ENCODE measurements at regions not wholly inside any gene's neighbourhood (a gene's known extent, or its start where the extent isn't known, plus 50 kb on each side); places are given as distances from the start of the nearest gene placed in this dataset.

DNA sequence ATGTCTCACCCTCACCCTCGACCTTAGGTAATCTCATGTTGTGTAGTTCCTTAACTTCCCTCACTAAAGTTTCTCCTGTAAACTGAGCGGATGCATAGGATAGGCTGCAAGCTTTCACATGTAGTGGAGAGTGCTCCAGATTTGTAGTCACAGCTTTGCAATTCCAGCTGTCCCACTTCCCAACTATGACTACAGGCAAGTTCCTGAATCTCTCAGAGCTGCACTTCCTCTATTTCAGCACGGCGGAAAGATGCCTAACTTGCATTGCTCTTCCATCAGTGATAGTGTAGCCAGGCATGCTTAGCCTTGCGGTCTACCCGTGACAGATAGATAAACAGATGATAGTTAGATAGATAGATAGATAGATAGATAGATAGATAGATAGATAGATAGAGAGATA is 183.1 kb upstream of the CCDC68 start:
- no peak overlapping the region for H3K4me3 ChIP-seq (ENCODE audit: low read depth, low read length)
- no peak overlapping the region for H3K27ac ChIP-seq (ENCODE audit: extremely low read depth, low read depth, low read length)
- H3K4me1 ChIP-seq (ENCODE audit: control insufficient read depth, insufficient read depth, low read length), result no peaks in the 10 kb centered on the region
- no peaks in the 10 kb centered on the region for H3K36me3 ChIP-seq (ENCODE audit: control insufficient read depth in 2 of 2, insufficient read depth in 1 of 2, low read length in 2 of 2)
- H3K9me3 ChIP-seq (ENCODE audit: control insufficient read depth, insufficient read depth, low read depth, low read length), result no peaks in the 10 kb centered on the region
- POLR2A ChIA-PET, result no interaction called here
- CTCF ChIA-PET, result no interaction called here
- TF ChIP-seq ZFP3 (tag by site-specific recombination; IDR thresholded peaks at IDR 0.05; ENCODE audit: low read depth) (no peak), ZNF121 (tag by site-specific recombination; IDR thresholded peaks at IDR 0.05) (no peak), GLI4 (tag by site-specific recombination; IDR thresholded peaks at IDR 0.05) (no peak), ZFP69B (tag by site-specific recombination; IDR thresholded peaks at IDR 0.05) (no peak), ZNF629 (tag by site-specific recombination; IDR thresholded peaks at IDR 0.05) (no peak), ZNF335 (tag by site-specific recombination; conservative IDR thresholded peaks at IDR 0.05) (no peak), SP7 (tag by site-specific recombination; IDR thresholded peaks at IDR 0.05) (no peak), BCL11A (tag by site-specific recombination; IDR thresholded peaks at IDR 0.05; ENCODE audit: low read depth) (no peak), ZNF302 (tag by site-specific recombination; IDR thresholded peaks at IDR 0.05; ENCODE audit: low read depth) (no peak), ZNF2 (tag by site-specific recombination; IDR thresholded peaks at IDR 0.05) (no peak), ZNF623 (tag by site-specific recombination; IDR thresholded peaks at IDR 0.05) (no peak), BCL11B (tag by site-specific recombination; IDR thresholded peaks at IDR 0.05; ENCODE audit: low read depth) (no peak)
- TF ChIP-seq, protein P1, sequence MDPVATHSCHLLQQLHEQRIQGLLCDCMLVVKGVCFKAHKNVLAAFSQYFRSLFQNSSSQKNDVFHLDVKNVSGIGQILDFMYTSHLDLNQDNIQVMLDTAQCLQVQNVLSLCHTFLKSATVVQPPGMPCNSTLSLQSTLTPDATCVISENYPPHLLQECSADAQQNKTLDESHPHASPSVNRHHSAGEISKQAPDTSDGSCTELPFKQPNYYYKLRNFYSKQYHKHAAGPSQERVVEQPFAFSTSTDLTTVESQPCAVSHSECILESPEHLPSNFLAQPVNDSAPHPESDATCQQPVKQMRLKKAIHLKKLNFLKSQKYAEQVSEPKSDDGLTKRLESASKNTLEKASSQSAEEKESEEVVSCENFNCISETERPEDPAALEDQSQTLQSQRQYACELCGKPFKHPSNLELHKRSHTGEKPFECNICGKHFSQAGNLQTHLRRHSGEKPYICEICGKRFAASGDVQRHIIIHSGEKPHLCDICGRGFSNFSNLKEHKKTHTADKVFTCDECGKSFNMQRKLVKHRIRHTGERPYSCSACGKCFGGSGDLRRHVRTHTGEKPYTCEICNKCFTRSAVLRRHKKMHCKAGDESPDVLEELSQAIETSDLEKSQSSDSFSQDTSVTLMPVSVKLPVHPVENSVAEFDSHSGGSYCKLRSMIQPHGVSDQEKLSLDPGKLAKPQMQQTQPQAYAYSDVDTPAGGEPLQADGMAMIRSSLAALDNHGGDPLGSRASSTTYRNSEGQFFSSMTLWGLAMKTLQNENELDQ (tag by site-specific recombination; IDR thresholded peaks at IDR 0.05; ENCODE audit: low read depth), result no peak

GRCh38 chr18:55141318-55141717 is 182.1 kb upstream of the CCDC68 start:
- ChIA-PET POLR2A (no interaction called here), CTCF (no interaction called here)
- Histone ChIP-seq H3K4me1 (ENCODE audit: control insufficient read depth, insufficient read depth, low read length) (no peaks in the 10 kb centered on the region), H3K27ac (ENCODE audit: extremely low read depth, low read depth, low read length) (no peak overlapping the region), H3K4me3 (ENCODE audit: low read depth, low read length) (no peak overlapping the region), H3K9me3 (ENCODE audit: control insufficient read depth, insufficient read depth, low read depth, low read length) (no peaks in the 10 kb centered on the region), H3K36me3 (ENCODE audit: control insufficient read depth in 2 of 2, insufficient read depth in 1 of 2, low read length in 2 of 2) (no peaks in the 10 kb centered on the region)
- TF ChIP-seq, protein P2, sequence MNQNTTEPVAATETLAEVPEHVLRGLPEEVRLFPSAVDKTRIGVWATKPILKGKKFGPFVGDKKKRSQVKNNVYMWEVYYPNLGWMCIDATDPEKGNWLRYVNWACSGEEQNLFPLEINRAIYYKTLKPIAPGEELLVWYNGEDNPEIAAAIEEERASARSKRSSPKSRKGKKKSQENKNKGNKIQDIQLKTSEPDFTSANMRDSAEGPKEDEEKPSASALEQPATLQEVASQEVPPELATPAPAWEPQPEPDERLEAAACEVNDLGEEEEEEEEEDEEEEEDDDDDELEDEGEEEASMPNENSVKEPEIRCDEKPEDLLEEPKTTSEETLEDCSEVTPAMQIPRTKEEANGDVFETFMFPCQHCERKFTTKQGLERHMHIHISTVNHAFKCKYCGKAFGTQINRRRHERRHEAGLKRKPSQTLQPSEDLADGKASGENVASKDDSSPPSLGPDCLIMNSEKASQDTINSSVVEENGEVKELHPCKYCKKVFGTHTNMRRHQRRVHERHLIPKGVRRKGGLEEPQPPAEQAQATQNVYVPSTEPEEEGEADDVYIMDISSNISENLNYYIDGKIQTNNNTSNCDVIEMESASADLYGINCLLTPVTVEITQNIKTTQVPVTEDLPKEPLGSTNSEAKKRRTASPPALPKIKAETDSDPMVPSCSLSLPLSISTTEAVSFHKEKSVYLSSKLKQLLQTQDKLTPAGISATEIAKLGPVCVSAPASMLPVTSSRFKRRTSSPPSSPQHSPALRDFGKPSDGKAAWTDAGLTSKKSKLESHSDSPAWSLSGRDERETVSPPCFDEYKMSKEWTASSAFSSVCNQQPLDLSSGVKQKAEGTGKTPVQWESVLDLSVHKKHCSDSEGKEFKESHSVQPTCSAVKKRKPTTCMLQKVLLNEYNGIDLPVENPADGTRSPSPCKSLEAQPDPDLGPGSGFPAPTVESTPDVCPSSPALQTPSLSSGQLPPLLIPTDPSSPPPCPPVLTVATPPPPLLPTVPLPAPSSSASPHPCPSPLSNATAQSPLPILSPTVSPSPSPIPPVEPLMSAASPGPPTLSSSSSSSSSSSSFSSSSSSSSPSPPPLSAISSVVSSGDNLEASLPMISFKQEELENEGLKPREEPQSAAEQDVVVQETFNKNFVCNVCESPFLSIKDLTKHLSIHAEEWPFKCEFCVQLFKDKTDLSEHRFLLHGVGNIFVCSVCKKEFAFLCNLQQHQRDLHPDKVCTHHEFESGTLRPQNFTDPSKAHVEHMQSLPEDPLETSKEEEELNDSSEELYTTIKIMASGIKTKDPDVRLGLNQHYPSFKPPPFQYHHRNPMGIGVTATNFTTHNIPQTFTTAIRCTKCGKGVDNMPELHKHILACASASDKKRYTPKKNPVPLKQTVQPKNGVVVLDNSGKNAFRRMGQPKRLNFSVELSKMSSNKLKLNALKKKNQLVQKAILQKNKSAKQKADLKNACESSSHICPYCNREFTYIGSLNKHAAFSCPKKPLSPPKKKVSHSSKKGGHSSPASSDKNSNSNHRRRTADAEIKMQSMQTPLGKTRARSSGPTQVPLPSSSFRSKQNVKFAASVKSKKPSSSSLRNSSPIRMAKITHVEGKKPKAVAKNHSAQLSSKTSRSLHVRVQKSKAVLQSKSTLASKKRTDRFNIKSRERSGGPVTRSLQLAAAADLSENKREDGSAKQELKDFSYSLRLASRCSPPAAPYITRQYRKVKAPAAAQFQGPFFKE (tag by site-specific recombination; IDR thresholded peaks at IDR 0.05; ENCODE audit: borderline replicate concordance), result no peak
- TF ChIP-seq BCL6B (tag by site-specific recombination; IDR thresholded peaks at IDR 0.05) (no peak), ZNF830 (tag by site-specific recombination; IDR thresholded peaks at IDR 0.05; ENCODE audit: low read depth) (no peak), ZNF239 (tag by site-specific recombination; IDR thresholded peaks at IDR 0.05) (no peak), ZNF48 (tag by site-specific recombination; IDR thresholded peaks at IDR 0.05) (no peak), ELK4 (IDR thresholded peaks at IDR 0.05; ENCODE audit: borderline replicate concordance, low read depth, low read length) (no peak), SALL2 (tag by site-specific recombination; IDR thresholded peaks at IDR 0.05; ENCODE audit: borderline replicate concordance) (no peak)
- TF ChIP-seq, protein P3, sequence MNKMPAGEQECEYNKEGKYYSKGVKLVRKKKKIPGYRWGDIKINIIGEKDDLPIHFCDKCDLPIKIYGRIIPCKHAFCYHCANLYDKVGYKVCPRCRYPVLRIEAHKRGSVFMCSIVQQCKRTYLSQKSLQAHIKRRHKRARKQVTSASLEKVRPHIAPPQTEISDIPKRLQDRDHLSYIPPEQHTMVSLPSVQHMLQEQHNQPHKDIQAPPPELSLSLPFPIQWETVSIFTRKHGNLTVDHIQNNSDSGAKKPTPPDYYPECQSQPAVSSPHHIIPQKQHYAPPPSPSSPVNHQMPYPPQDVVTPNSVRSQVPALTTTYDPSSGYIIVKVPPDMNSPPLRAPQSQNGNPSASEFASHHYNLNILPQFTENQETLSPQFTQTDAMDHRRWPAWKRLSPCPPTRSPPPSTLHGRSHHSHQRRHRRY (tag by site-specific recombination; IDR thresholded peaks at IDR 0.05), result no peak

All from HEK293 (cell line).